Karpas-422 (cell line): ENCODE measurements at regions not wholly inside any gene's neighbourhood (a gene's known extent, or its start where the extent isn't known, plus 50 kb on each side); places are given as distances from the start of the nearest gene placed in this dataset.

Experiments
- DNase-seq: peaks from one replicate; pipeline ENCODE4 v3.0.0-alpha.2; 2015
- H2AFZ ChIP-seq: fragments of 200-600 bp; sonication (generic); 2 replicates; pipeline ENCODE4 v1.6.1; 2014; ENCODE audit warnings: antibody characterized with exemption, low read length, mixed read lengths
- H3K27ac ChIP-seq: fragments of 200-600 bp; sonication (generic); 2 replicates; pipeline ENCODE4 v1.5.1; 2014; ENCODE audit warnings: mild to moderate bottlenecking, low read length, moderate library complexity
- H3K27me3 ChIP-seq: fragments of 200-600 bp; sonication (generic); 2 replicates; pipeline ENCODE4 v1.6.1; 2014; ENCODE audit warnings: low read length, mixed read lengths
- H3K36me3 ChIP-seq: fragments of 200-600 bp; sonication (generic); 2 replicates; pipeline ENCODE4 v1.6.1; 2014; ENCODE audit warnings: low read length, mixed read lengths; ENCODE audit not compliant: insufficient read depth
- H3K4me1 ChIP-seq: fragments of 200-600 bp; sonication (generic); 2 replicates; pipeline ENCODE4 v1.6.1; 2014; ENCODE audit warnings: mild to moderate bottlenecking, low read length, mixed read lengths
- H3K4me2 ChIP-seq: fragments of 200-600 bp; sonication (generic); 2 replicates; pipeline ENCODE4 v1.6.1; 2014; ENCODE audit warnings: low read length, low read depth, mild to moderate bottlenecking; ENCODE audit not compliant: poor library complexity, severe bottlenecking
- H3K4me3 ChIP-seq: fragments of 200-600 bp; sonication (generic); 2 replicates; pipeline ENCODE4 v1.5.1; 2014; ENCODE audit warnings: mild to moderate bottlenecking, antibody characterized with exemption, low read length, mixed read lengths
- H3K79me2 ChIP-seq: fragments of 200-600 bp; sonication (generic); 2 replicates; pipeline ENCODE4 v1.6.1; 2014; ENCODE audit warnings: mild to moderate bottlenecking, low read length, mixed read lengths
- H3K9ac ChIP-seq: fragments of 200-600 bp; sonication (generic); 2 replicates; pipeline ENCODE4 v1.6.0; 2014; ENCODE audit warnings: low read length
- H3K9me2 ChIP-seq: fragments of 200-600 bp; sonication (generic), shearing (Covaris generic); replicated peaks from 2 replicates; pipeline ENCODE4 v1.6.0; 2014; ENCODE audit warnings: mild to moderate bottlenecking, low read length, moderate library complexity; ENCODE audit not compliant: insufficient read depth
- H3K9me3 ChIP-seq: fragments of 300-700, 200-600 bp; sonication (generic); 2 replicates; pipeline ENCODE4 v1.6.1; 2014; ENCODE audit warnings: low read length, mixed read lengths
- H4K20me1 ChIP-seq: fragments of 200-600 bp; sonication (generic); 2 replicates; pipeline ENCODE4 v1.6.1; 2014; ENCODE audit warnings: mild to moderate bottlenecking, antibody characterized with exemption, low read length, low read depth; ENCODE audit not compliant: insufficient read depth

- H3K27me3 ChIP-seq: no peaks in the 10 kb centered on the region
- peak; percentile 69 for DNase-seq
- H3K36me3 ChIP-seq: no peaks in the 10 kb centered on the region
- H3K4me3 ChIP-seq: no peak overlapping the region
- no peaks in the 10 kb centered on the region for H3K79me2 ChIP-seq
- no peak overlapping the region for H3K27ac ChIP-seq
- no peaks in the 10 kb centered on the region for H3K4me1 ChIP-seq
- no peak overlapping the region for H3K9ac ChIP-seq
- H3K4me2 ChIP-seq: no peak overlapping the region
- no peak overlapping the region for H2AFZ ChIP-seq
- H4K20me1 ChIP-seq: no peaks in the 10 kb centered on the region
- no peaks in the 10 kb centered on the region for H3K9me2 ChIP-seq
- no peaks in the 10 kb centered on the region for H3K9me3 ChIP-seq
Observed at GRCh38 chr2:153163055-153163454, 315.5 kb downstream of the RPRM start.

DNA sequence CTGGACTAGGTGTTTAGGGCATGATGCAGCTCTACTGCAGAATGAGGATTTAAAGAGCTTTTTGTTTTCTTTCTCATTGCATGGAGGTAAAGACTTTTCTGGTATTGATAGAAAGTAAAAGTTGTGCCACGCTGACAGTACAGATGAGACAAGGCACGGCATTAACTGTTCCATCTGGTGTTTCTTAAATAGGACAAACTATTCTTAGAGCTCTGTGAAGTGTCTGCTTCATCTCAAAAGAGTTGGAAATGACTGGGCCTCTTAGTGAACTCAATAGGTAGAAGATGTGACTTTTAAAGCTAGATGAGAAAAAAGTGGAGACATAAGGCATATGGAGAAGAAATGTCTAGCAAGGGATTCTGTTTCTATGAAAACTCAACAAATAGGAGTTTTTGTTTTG is 321.8 kb downstream of the RPRM start:
- H2AFZ ChIP-seq: no peak overlapping the region
- H3K9me3 ChIP-seq: no peaks in the 10 kb centered on the region
- no peaks in the 10 kb centered on the region for H3K79me2 ChIP-seq
- no peak overlapping the region for H3K27ac ChIP-seq
- H3K9ac ChIP-seq: no peak overlapping the region
- H3K4me1 ChIP-seq: no peaks in the 10 kb centered on the region
- no peaks in the 10 kb centered on the region for H3K27me3 ChIP-seq
- H3K9me2 ChIP-seq: no peaks in the 10 kb centered on the region
- H3K4me2 ChIP-seq: no peak overlapping the region
- H3K4me3 ChIP-seq: no peak overlapping the region
- H3K36me3 ChIP-seq: no peaks in the 10 kb centered on the region
- no peaks in the 10 kb centered on the region for H4K20me1 ChIP-seq
- DNase-seq: no peak

- Histone ChIP-seq H3K9ac (no peak overlapping the region), H3K27me3 (no peaks in the 10 kb centered on the region), H3K9me2 (no peaks in the 10 kb centered on the region), H3K4me1 (no peaks in the 10 kb centered on the region), H3K36me3 (no peaks in the 10 kb centered on the region), H2AFZ (no peak overlapping the region), H4K20me1 (no peaks in the 10 kb centered on the region), H3K9me3 (no peaks in the 10 kb centered on the region), H3K4me2 (no peak overlapping the region), H3K79me2 (no peaks in the 10 kb centered on the region), H3K27ac (no peak overlapping the region), H3K4me3 (no peak overlapping the region)
- no peak for DNase-seq
Observed at GRCh38 chr2:153152036-153152435, 326.5 kb downstream of the RPRM start.

DNA sequence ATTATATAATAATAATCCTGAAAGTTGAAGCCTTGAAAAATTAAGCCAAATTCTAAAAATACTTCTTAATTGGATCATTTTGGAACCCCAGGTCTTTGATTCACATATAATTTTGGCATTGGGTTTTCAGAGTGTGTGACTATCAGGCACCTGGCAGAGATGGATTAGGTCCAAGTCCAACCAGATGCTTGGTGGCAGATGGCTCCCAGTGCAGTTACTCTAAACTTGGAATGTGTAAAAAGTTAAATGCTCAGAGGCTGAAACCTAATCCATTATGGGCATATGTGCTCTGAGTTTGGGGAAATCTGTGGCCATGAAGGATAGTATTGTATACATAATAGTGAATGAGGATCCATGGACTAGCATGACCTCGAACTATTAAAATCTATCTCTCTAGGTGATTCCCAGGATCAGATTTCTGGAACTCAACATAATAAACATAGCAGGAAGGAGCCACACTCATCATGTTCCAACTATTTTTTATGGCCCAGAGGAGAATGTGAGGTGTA is 333.0 kb downstream of the RPRM start:
- Histone ChIP-seq H3K9me3 (no peaks in the 10 kb centered on the region), H3K4me1 (no peaks in the 10 kb centered on the region)

GRCh38 chr2:153143540-153143939 is 335.0 kb downstream of the RPRM start:
- Histone ChIP-seq H4K20me1 (no peaks in the 10 kb centered on the region), H3K9me3 (no peaks in the 10 kb centered on the region), H3K36me3 (no peaks in the 10 kb centered on the region), H3K9me2 (no peaks in the 10 kb centered on the region), H3K4me2 (no peak overlapping the region), H3K79me2 (no peaks in the 10 kb centered on the region), H3K4me1 (no peaks in the 10 kb centered on the region), H3K9ac (no peak overlapping the region), H3K27me3 (no peaks in the 10 kb centered on the region; the same call in 1 of the 2 replicates), H3K27ac (no peak overlapping the region), H2AFZ (no peak overlapping the region), H3K4me3 (no peak overlapping the region)
- DNase-seq: no peak

More for the DNA sequence above, 333.0 kb downstream of the RPRM start:
- H3K9ac ChIP-seq: no peak overlapping the region
- H3K36me3 ChIP-seq: no peaks in the 10 kb centered on the region
- H4K20me1 ChIP-seq: no peaks in the 10 kb centered on the region
- H3K4me3 ChIP-seq: no peak overlapping the region
- DNase-seq: no peak
- H3K27ac ChIP-seq: no peak overlapping the region
- H3K79me2 ChIP-seq: no peaks in the 10 kb centered on the region
- H3K27me3 ChIP-seq: no peaks in the 10 kb centered on the region; the same call in 1 of the 2 replicates
- no peak overlapping the region for H3K4me2 ChIP-seq
- H2AFZ ChIP-seq: no peak overlapping the region
- no peaks in the 10 kb centered on the region for H3K9me2 ChIP-seq

DNA sequence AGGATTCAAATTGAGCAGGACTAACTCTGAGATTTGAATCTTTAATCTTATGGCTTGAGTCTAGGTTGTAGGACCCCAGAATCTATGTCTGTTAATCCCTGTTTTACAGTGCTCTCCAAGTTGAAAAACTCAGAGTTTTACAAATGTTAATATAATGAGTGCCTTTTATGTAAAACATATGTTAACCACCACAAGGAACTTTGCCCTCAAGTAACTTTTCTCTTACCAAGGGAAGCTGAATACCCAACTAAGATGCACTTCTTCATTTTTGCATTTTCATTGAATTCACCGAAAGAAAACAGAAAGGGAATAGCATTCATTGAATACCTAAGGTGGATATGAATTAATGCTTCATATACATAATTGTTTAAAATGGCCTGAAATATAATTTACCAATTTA is 338.1 kb downstream of the RPRM start:
- Histone ChIP-seq H3K4me3 (no peak overlapping the region), H3K79me2 (no peaks in the 10 kb centered on the region), H3K4me1 (no peaks in the 10 kb centered on the region), H2AFZ (no peak overlapping the region), H3K27ac (no peak overlapping the region), H3K9me2 (no peaks in the 10 kb centered on the region), H4K20me1 (no peaks in the 10 kb centered on the region), H3K9ac (no peak overlapping the region), H3K27me3 (no peaks in the 10 kb centered on the region; the same call in 1 of the 2 replicates), H3K9me3 (no peaks in the 10 kb centered on the region), H3K36me3 (no peaks in the 10 kb centered on the region), H3K4me2 (no peak overlapping the region)
- DNase-seq: no peak

DNA sequence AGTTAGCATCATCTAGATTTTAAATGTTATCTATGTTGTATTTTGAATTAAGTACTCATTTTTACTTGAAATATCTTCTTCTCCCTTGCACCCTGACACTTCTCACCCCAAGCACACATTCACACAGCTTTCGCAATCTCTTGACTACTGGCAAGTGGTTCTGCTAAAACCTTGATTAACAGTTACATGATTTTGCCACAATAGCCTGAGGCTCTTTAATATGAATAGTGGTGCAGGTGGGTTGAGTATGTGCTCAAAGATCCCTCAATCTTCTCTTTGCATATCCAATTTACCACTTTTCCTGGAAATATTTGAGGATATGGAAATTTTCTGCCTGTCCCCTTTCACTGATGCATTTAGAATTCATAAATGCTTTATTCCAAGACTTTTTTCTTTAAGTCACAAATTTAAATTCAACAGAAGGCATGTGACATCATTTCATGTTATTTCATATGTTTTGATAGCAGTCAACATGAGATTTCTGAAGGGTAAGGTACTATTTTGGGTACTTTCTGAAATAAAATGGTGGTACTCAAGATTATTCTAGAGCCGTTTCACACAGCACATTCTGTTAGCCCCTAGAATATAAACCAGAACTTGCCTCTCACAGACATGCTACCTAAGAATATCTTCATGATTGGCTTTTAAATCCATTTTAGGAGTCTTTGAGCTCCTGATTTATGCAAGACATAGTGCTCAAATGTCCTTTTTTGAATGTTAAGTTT is 339.7 kb downstream of the RPRM start:
- H3K27me3 ChIP-seq: no peaks in the 10 kb centered on the region; the same call in 1 of the 2 replicates
- DNase-seq: no peak
- no peaks in the 10 kb centered on the region for H3K79me2 ChIP-seq
- no peaks in the 10 kb centered on the region for H3K9me2 ChIP-seq
- no peaks in the 10 kb centered on the region for H3K36me3 ChIP-seq
- no peak overlapping the region for H3K4me2 ChIP-seq
- H3K4me3 ChIP-seq: no peak overlapping the region
- H3K9me3 ChIP-seq: no peaks in the 10 kb centered on the region
- no peaks in the 10 kb centered on the region for H4K20me1 ChIP-seq
- no peak overlapping the region for H3K27ac ChIP-seq
- H3K4me1 ChIP-seq: no peaks in the 10 kb centered on the region
- H3K9ac ChIP-seq: no peak overlapping the region
- no peak overlapping the region for H2AFZ ChIP-seq

DNA sequence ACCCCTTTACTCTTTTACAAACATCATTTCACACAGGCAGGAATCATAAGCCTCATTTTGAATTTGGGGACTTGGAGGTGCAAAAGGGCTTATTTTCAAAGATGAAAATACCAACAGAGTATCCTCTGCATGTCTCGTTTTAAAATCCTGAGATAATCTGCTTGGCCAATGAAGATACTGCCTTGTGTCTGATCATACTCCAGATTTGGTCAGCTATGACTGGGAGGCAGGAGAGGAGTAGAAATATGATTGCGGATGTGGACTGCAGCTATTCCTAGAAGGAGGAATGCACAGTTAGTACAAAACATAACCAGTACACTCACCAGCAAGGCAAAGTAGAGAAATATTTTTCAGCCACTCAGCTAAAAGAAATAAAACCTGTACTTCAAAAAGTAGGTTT is 342.3 kb downstream of the RPRM start:
- H2AFZ ChIP-seq: no peak overlapping the region
- H3K9me2 ChIP-seq: no peaks in the 10 kb centered on the region
- no peaks in the 10 kb centered on the region for H4K20me1 ChIP-seq
- H3K9me3 ChIP-seq: no peaks in the 10 kb centered on the region
- H3K4me3 ChIP-seq: no peak overlapping the region
- H3K4me1 ChIP-seq: no peaks in the 10 kb centered on the region
- no peak overlapping the region for H3K27ac ChIP-seq
- DNase-seq: no peak
- H3K79me2 ChIP-seq: no peaks in the 10 kb centered on the region
- no peaks in the 10 kb centered on the region for H3K27me3 ChIP-seq
- no peak overlapping the region for H3K9ac ChIP-seq
- H3K36me3 ChIP-seq: no peaks in the 10 kb centered on the region
- H3K4me2 ChIP-seq: no peak overlapping the region
